Smooth muscle cell (in vitro differentiated cells): ENCODE measurements at regions not wholly inside any gene's neighbourhood (a gene's known extent, or its start where the extent isn't known, plus 50 kb on each side); places are given as distances from the start of the nearest gene placed in this dataset.

Experiments
- DNase-seq: peaks from one replicate; lab custom pipeline; 2025; ENCODE audit not compliant: unreplicated experiment; lab: John Stamatoyannopoulos, UW
- H2AFZ ChIP-seq: fragments of 200-600 bp; sonication (generic); 2 replicates; pipeline ENCODE4 v1.6.0; 2016; ENCODE audit warnings: antibody characterized with exemption, low read depth, mild to moderate bottlenecking
- H3F3A ChIP-seq: fragments of 200-600 bp; sonication (generic); 2 replicates; pipeline ENCODE4 v1.6.0; 2017; ENCODE audit warnings: antibody characterized with exemption, low read depth
- H3K27ac ChIP-seq: fragments of 200-600 bp; sonication (generic); 2 replicates; pipeline ENCODE4 v1.5.1; 2016; ENCODE audit warnings: low read depth, mild to moderate bottlenecking
- H3K27me3 ChIP-seq: fragments of 200-600 bp; sonication (generic); 2 replicates; pipeline ENCODE4 v1.6.1; 2016; ENCODE audit warnings: low read depth, mild to moderate bottlenecking
- H3K36me3 ChIP-seq: fragments of 200-600 bp; sonication (generic); 2 replicates; pipeline ENCODE4 v1.5.1; 2016; ENCODE audit warnings: low read depth
- H3K4me1 ChIP-seq: fragments of 200-600 bp; sonication (generic); 2 replicates; pipeline ENCODE4 v1.5.1; 2016; ENCODE audit warnings: low read depth
- H3K4me2 ChIP-seq: fragments of 200-600 bp; sonication (generic); 2 replicates; pipeline ENCODE4 v1.6.0; 2016; ENCODE audit warnings: mild to moderate bottlenecking
- H3K4me3 ChIP-seq: fragments of 200-600 bp; sonication (generic); 2 replicates; pipeline ENCODE4 v1.5.1; 2016; ENCODE audit warnings: mild to moderate bottlenecking
- H3K79me2 ChIP-seq: fragments of 200-600 bp; sonication (generic); 2 replicates; pipeline ENCODE4 v1.6.0; 2016; ENCODE audit warnings: low read depth, mild to moderate bottlenecking
- H3K9ac ChIP-seq: fragments of 200-600 bp; sonication (generic); 2 replicates; pipeline ENCODE4 v1.6.0; 2016; ENCODE audit warnings: low read depth
- H3K9me3 ChIP-seq: fragments of 200-600 bp; sonication (generic); replicated peaks from 2 replicates; pipeline ENCODE4 v1.5.1; 2016; ENCODE audit warnings: low read depth
- H4K20me1 ChIP-seq: fragments of 200-600 bp; sonication (generic); 2 replicates; pipeline ENCODE4 v1.6.0; 2016; ENCODE audit warnings: low read depth
- WGBS: methylation state at CpG from one replicate; pipeline ENCODE4 v1.1.7; 2016; ENCODE audit warnings: low lambda C conversion rate; 5-methylcytosine and 5-hydroxymethylcytosine counted together
- TF ChIP-seq, protein P1 (sequence below): fragments of 200-600 bp; sonication (generic); IDR thresholded peaks from 2 replicates; pipeline ENCODE4 v1.5.1; 2017; ENCODE audit warnings: borderline replicate concordance, mild to moderate bottlenecking, antibody characterized with exemption; ENCODE audit not compliant: insufficient read depth, poor library complexity, severe bottlenecking

DNA sequence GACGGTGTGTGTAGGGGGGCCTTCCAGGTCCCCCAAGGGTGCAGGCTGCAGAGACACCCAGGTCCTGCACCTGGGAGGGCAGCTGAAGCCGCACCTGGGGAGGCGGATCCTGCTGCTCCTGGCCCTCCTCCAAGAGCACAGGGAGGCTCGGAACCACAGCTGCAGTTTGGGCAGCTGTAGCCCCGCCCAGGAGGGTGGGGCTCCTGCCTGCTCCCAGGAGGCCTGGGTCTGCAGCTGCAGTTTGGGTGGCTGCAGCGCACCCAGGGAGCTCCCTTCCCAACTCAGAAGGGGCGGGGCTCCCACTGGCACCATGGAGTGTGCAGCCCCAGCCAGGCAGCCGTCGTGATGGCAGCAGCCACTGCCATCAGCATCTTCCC is 69.4 kb upstream of the NKD1 start:
- Histone ChIP-seq H3K27me3 (no peaks in the 10 kb centered on the region), H3K4me2 (no peak overlapping the region), H2AFZ (no peak overlapping the region), H4K20me1 (no peaks in the 10 kb centered on the region), H3K4me1 (no peaks in the 10 kb centered on the region), H3K79me2 (no peaks in the 10 kb centered on the region), H3K9ac (no peak overlapping the region), H3K36me3 (no peaks in the 10 kb centered on the region), H3K27ac (no peak overlapping the region), H3K9me3 (no peaks in the 10 kb centered on the region), H3F3A (no peaks in the 10 kb centered on the region), H3K4me3 (no peak overlapping the region)
- 81% methylated on average over 9 of the region's 9 CpGs for WGBS
- DNase-seq = no peak
- TF ChIP-seq, protein P1, sequence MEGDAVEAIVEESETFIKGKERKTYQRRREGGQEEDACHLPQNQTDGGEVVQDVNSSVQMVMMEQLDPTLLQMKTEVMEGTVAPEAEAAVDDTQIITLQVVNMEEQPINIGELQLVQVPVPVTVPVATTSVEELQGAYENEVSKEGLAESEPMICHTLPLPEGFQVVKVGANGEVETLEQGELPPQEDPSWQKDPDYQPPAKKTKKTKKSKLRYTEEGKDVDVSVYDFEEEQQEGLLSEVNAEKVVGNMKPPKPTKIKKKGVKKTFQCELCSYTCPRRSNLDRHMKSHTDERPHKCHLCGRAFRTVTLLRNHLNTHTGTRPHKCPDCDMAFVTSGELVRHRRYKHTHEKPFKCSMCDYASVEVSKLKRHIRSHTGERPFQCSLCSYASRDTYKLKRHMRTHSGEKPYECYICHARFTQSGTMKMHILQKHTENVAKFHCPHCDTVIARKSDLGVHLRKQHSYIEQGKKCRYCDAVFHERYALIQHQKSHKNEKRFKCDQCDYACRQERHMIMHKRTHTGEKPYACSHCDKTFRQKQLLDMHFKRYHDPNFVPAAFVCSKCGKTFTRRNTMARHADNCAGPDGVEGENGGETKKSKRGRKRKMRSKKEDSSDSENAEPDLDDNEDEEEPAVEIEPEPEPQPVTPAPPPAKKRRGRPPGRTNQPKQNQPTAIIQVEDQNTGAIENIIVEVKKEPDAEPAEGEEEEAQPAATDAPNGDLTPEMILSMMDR = no peak

DNA sequence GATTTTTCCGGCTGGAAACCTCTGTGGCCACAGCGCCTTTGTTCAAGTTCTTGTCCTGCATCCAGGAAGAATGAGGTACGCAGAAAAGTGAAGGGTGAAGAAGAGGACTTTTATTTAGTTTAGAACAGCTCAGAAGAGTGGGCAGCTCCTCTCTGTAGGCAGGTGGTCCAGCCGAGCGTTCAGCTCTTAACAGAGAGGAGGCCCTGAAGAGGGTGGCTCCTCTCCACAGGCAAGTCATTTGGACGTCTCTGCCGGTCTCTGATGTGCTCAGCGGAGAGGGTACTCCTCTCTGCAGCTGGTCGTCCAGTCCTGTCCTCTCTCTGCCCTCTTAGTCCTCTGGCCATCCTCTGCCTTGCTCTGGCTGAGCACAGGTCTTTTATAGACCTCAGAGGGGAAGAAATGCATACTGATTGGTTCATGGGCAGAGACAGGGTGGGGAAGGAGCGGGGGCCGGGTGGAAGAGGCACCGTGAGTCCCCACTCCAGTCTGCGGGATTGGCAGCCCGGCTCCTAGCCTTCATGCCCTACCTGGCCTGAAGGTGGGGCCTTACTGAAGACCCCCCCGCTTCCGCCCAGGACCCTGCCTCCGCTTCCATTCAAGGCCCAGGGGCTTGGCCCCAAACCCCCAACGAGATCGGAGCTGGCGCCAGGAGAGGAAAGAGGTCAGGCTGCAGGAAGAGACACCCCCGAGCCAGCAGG is 70.0 kb upstream of the NKD1 start:
- Histone ChIP-seq H3F3A (no peaks in the 10 kb centered on the region), H3K4me1 (no peaks in the 10 kb centered on the region), H3K4me3 (no peak overlapping the region), H3K27me3 (no peaks in the 10 kb centered on the region), H4K20me1 (no peaks in the 10 kb centered on the region), H3K9ac (no peak overlapping the region), H3K27ac (no peak overlapping the region), H3K9me3 (no peaks in the 10 kb centered on the region), H2AFZ (no peak overlapping the region), H3K4me2 (no peak overlapping the region), H3K79me2 (no peaks in the 10 kb centered on the region), H3K36me3 (no peaks in the 10 kb centered on the region)
- 89% methylated on average over 21 of the region's 21 CpGs for WGBS
- no peak for DNase-seq
- TF ChIP-seq, protein P1 = no peak

DNA sequence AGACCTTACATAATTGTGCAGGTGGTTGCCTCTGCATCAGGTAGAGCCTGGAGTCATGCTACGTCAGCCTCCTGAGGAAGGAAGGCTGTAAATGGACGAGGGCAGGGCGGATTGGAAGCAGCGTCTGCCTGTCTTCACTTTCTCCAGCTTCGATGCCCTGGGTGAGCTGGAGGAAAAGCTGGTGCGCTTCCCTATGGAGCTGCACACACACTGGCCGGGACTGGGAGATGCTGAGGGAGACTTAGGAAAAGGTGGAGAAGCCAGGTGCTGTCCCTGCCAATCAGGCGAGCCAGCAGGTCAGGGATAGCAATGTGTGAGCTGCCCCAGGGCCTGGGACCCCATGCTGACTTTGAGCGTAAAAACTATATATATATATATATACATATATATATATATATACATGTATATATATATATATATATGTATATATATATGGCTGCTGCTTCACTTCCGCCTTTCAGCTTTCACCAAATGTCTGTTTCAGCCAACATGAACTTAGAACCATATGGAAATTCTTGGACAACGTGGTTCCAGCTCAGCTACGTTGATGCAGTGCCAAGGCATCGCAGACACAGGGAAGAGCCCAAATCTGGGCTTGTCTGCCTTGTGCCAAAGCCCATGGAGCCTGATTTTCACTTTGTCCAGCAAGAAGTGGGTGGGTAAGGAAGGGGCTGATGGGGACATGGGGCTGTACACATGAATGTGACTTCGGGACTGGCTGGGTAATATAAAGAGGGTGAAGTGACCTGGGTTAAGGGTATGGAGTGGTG is 71.5 kb upstream of the NKD1 start:
- Histone ChIP-seq H3F3A (no peaks in the 10 kb centered on the region), H3K27ac (no peak overlapping the region), H3K4me2 (no peak overlapping the region), H2AFZ (no peak overlapping the region), H4K20me1 (no peaks in the 10 kb centered on the region), H3K4me1 (no peaks in the 10 kb centered on the region), H3K9me3 (no peaks in the 10 kb centered on the region), H3K79me2 (no peaks in the 10 kb centered on the region), H3K36me3 (no peaks in the 10 kb centered on the region), H3K9ac (no peak overlapping the region), H3K4me3 (no peak overlapping the region), H3K27me3 (no peaks in the 10 kb centered on the region)
- 95% methylated on average over 14 of the region's 14 CpGs for WGBS
- TF ChIP-seq, protein P1 = no peak
- no peak for DNase-seq

DNA sequence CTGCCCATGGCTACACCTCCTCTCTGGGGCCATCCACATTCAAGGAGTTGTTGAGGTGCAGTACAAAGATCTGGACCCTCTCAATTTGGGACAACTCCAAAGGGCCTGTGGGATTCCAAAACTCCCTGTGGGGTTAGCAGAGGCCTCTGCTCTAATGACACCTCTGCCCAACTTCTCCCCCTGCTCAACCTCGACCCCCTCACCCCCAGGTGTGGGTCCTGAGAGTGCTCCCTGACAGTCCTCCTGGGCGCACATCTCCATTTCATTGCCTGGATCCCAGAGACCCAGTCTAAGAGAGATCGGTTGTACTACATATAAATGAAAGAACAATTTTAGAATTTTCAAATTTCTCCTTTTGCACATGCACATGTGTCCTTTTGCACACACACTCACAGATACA is 73.0 kb upstream of the NKD1 start:
- Histone ChIP-seq H2AFZ (no peak overlapping the region), H3F3A (no peaks in the 10 kb centered on the region), H3K4me3 (no peak overlapping the region), H3K27me3 (no peaks in the 10 kb centered on the region), H3K27ac (no peak overlapping the region), H3K79me2 (no peaks in the 10 kb centered on the region), H3K4me2 (no peak overlapping the region), H3K9me3 (no peaks in the 10 kb centered on the region), H4K20me1 (no peaks in the 10 kb centered on the region), H3K4me1 (peaks cover under 1% of the 10 kb centered on the region), H3K9ac (no peak overlapping the region), H3K36me3 (no peaks in the 10 kb centered on the region)
- WGBS = 86% methylated on average over 3 of the region's 3 CpGs
- DNase-seq = no peak
- TF ChIP-seq, protein P1 = no peak
